ENCODE measurements at regions not wholly inside any gene's neighbourhood (a gene's known extent, or its start where the extent isn't known, plus 50 kb on each side); places are given as distances from the start of the nearest gene placed in this dataset.

- CTCF ChIA-PET: no interaction called here
- DNase-seq (ENCODE audit: extremely low spot score): no peak
- TF ChIP-seq CTBP1 (IDR thresholded peaks at IDR 0.05; ENCODE audit: borderline replicate concordance) (no peak), LEF1 (IDR thresholded peaks at IDR 0.05; ENCODE audit: borderline replicate concordance) (no peak), TARDBP (IDR thresholded peaks at IDR 0.05) (no peak), SUZ12 (IDR thresholded peaks at IDR 0.05) (no peak), FOXA1 (IDR thresholded peaks at IDR 0.05) (no peak), PKNOX1 (IDR thresholded peaks at IDR 0.05) (no peak), ELF4 (IDR thresholded peaks at IDR 0.05) (no peak)
- POLR2A ChIA-PET: no interaction called here
Measured at GRCh38 chr3:3735919-3736318, 63.3 kb upstream of the LRRN1 start.

GRCh38 chr3:3734881-3735280 lies 64.3 kb upstream of the LRRN1 start:
- CTCF ChIA-PET: no interaction called here

GRCh38 chr3:3729261-3729660 lies 70.0 kb upstream of the LRRN1 start:
- ChIA-PET CTCF (no interaction called here), POLR2A (no interaction called here)
- TF ChIP-seq ELF4 (IDR thresholded peaks at IDR 0.05) (no peak), FOXM1 (IDR thresholded peaks at IDR 0.05; ENCODE audit: borderline replicate concordance) (no peak), TARDBP (IDR thresholded peaks at IDR 0.05) (no peak), NFRKB (IDR thresholded peaks at IDR 0.05) (no peak), ZNF384 (IDR thresholded peaks at IDR 0.05) (no peak), SP1 (IDR thresholded peaks at IDR 0.05) (no peak), FOXA1 (IDR thresholded peaks at IDR 0.05) (no peak), CTBP1 (IDR thresholded peaks at IDR 0.05; ENCODE audit: borderline replicate concordance) (no peak), BHLHE40 (IDR thresholded peaks at IDR 0.05; ENCODE audit: borderline replicate concordance) (no peak), LEF1 (IDR thresholded peaks at IDR 0.05; ENCODE audit: borderline replicate concordance) (no peak), HDGF (IDR thresholded peaks at IDR 0.05; ENCODE audit: borderline replicate concordance) (no peak), PKNOX1 (IDR thresholded peaks at IDR 0.05) (no peak), ARNT (IDR thresholded peaks at IDR 0.05) (no peak), L3MBTL2 (conservative IDR thresholded peaks at IDR 0.05) (no peak), SUZ12 (IDR thresholded peaks at IDR 0.05) (no peak), FOXK2 (IDR thresholded peaks at IDR 0.05) (no peak)
- DNase-seq (ENCODE audit: extremely low spot score): no peak

More at GRCh38 chr3:3734881-3735280, 64.3 kb upstream of the LRRN1 start:
- no peak for TF ChIP-seq NFRKB (IDR thresholded peaks at IDR 0.05)
- TF ChIP-seq TARDBP (IDR thresholded peaks at IDR 0.05): no peak
- TF ChIP-seq BHLHE40 (IDR thresholded peaks at IDR 0.05; ENCODE audit: borderline replicate concordance): no peak
- no peak for TF ChIP-seq ZNF384 (IDR thresholded peaks at IDR 0.05)
- no peak for TF ChIP-seq CTBP1 (IDR thresholded peaks at IDR 0.05; ENCODE audit: borderline replicate concordance)
- no peak for TF ChIP-seq HDGF (IDR thresholded peaks at IDR 0.05; ENCODE audit: borderline replicate concordance)
- TF ChIP-seq FOXM1 (IDR thresholded peaks at IDR 0.05; ENCODE audit: borderline replicate concordance): no peak
- TF ChIP-seq PKNOX1 (IDR thresholded peaks at IDR 0.05): no peak
- TF ChIP-seq FOXK2 (IDR thresholded peaks at IDR 0.05): no peak
- no peak for TF ChIP-seq SP1 (IDR thresholded peaks at IDR 0.05)
- TF ChIP-seq SUZ12 (IDR thresholded peaks at IDR 0.05): no peak
- no peak for TF ChIP-seq LEF1 (IDR thresholded peaks at IDR 0.05; ENCODE audit: borderline replicate concordance)
- no peak for TF ChIP-seq L3MBTL2 (conservative IDR thresholded peaks at IDR 0.05)
- no peak for TF ChIP-seq ELF4 (IDR thresholded peaks at IDR 0.05)
- TF ChIP-seq ARNT (IDR thresholded peaks at IDR 0.05): no peak
- TF ChIP-seq FOXA1 (IDR thresholded peaks at IDR 0.05): no peak
- POLR2A ChIA-PET: no interaction called here
- DNase-seq (ENCODE audit: extremely low spot score): no peak

- POLR2A ChIA-PET: no interaction called here
- CTCF ChIA-PET: no interaction called here
- no peak for DNase-seq (ENCODE audit: extremely low spot score)
- TF ChIP-seq SP1 (IDR thresholded peaks at IDR 0.05): no peak
Measured at GRCh38 chr3:3726549-3726948, 72.7 kb upstream of the LRRN1 start.

GRCh38 chr3:3714572-3714971 lies 84.7 kb upstream of the LRRN1 start:
- no peak for DNase-seq (ENCODE audit: extremely low spot score)
- POLR2A ChIA-PET: no interaction called here
- TF ChIP-seq BHLHE40 (IDR thresholded peaks at IDR 0.05; ENCODE audit: borderline replicate concordance) (no peak), ELF4 (IDR thresholded peaks at IDR 0.05) (no peak), ARNT (IDR thresholded peaks at IDR 0.05) (no peak), FOXA1 (IDR thresholded peaks at IDR 0.05) (no peak), NFRKB (IDR thresholded peaks at IDR 0.05) (no peak), ZNF384 (IDR thresholded peaks at IDR 0.05) (no peak), FOXK2 (IDR thresholded peaks at IDR 0.05) (no peak)
- CTCF ChIA-PET: no interaction called here

DNA sequence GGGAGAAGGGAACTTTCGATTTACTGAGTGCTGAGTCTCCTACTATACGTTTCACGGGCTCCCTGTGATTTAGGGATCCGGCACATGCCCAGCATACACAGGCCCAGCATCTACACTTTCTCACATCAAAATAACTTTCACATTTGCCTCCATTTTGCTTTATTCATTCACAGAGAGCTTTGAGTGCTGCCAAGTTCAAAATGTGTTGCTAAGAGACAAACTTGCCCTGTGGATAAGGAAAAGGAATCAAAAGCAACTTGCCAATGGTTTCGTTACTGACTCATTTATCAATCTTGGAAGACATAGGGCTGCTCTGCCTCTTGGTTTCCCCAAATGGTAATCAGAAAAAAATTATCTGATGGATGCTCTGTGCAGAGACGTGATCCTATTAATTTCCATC lies 86.3 kb upstream of the LRRN1 start:
- ChIA-PET POLR2A (no interaction called here), CTCF (no interaction called here)
- TF ChIP-seq HDGF (IDR thresholded peaks at IDR 0.05; ENCODE audit: borderline replicate concordance): no peak
- no peak for TF ChIP-seq SP1 (IDR thresholded peaks at IDR 0.05)
- TF ChIP-seq ELF4 (IDR thresholded peaks at IDR 0.05): no peak
- no peak for TF ChIP-seq FOXM1 (IDR thresholded peaks at IDR 0.05; ENCODE audit: borderline replicate concordance)
- no peak for TF ChIP-seq SUZ12 (IDR thresholded peaks at IDR 0.05)
- no peak for TF ChIP-seq BHLHE40 (IDR thresholded peaks at IDR 0.05; ENCODE audit: borderline replicate concordance)
- TF ChIP-seq NFRKB (IDR thresholded peaks at IDR 0.05): no peak
- TF ChIP-seq LEF1 (IDR thresholded peaks at IDR 0.05; ENCODE audit: borderline replicate concordance): no peak
- no peak for TF ChIP-seq PKNOX1 (IDR thresholded peaks at IDR 0.05)
- TF ChIP-seq L3MBTL2 (conservative IDR thresholded peaks at IDR 0.05): no peak
- DNase-seq (ENCODE audit: extremely low spot score): no peak
